GM21515 (cell line): ENCODE measurements at regions not wholly inside any gene's neighbourhood (a gene's known extent, or its start where the extent isn't known, plus 50 kb on each side); places are given as distances from the start of the nearest gene placed in this dataset.

ENCODE experiments used
- ATAC-seq: cut with Tn5 transposase; IDR thresholded peaks from one replicate; pipeline ENCODE4 v1.9.1; 2021; ENCODE audit not compliant: unreplicated experiment

DNA sequence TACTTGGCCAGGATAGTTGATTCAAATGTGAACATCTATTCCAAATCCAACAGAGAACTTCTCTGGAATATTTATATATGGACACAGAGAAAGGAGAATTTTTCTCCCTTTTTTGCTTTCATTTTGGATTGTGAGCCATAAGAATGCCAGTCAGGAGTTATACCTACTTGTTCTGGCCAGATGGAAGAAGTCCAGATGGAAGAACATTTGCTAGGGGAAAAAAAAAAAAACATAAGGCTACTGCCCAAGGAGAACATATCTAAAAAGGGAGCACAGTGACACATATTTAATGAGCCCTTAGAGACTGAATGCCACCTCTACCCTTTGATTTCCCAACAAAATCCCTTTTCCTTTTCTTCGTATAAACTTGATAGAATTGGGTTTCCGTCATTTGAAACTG lies 61.7 kb upstream of the PPP2R2B start:
- ATAC-seq = no peak

DNA sequence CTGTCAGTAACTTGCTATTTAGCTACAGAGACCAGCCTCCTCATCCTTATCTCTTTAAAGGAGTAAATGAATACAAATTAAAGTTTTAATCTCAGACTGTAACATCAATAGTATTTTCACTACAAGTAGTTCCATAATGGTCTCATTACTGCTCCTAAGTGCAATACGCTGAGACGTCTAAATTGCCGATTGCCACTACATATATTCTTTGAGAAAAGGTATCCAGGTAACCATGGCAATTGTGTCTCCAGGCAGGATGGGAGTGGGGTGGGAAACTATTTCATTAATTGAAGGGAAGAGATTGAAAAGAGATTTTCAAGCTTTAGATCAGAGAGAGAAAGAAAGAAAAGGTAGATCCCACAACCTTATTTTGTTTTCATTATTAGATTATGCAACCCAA lies 65.5 kb upstream of the PPP2R2B start:
- no peak for ATAC-seq

DNA sequence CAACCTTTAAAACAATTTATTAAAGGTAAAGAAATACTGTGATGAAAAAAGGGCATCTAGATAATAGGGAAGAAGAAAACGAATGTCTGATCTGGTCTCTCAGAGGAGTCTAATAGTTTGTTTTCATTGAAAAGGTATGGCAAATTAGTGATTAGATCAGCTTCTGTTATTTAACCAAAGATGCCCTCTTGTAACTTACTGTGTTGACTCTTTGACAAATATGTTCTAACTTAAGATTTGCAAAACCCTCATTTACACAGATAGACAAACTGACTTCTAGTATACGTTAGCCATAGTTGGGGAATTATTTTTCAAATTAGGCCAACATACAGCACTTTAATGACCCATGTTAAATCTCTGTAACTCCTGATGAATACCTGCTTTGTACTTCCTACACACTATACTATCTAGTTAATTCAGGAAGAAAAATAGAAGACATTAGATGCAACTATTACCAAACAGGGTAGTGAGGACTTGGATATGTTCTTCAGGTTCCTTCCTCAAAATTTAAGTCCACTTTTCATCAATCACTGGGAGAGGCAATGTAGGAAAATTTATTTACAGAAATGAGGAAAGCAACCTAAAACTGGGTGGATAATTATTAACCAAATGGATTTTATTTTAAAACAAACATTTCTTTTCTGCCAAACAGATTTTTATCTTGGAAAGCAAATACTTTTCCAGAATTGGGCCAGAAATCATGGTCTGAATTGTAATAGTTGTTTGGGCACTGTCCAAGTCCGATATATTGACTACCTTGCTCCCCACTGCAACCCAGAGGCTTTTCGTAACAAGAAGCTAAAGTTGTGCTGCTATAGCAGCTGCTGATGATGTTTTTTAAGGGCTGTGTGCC lies 66.4 kb upstream of the PPP2R2B start:
- no peak for ATAC-seq

DNA sequence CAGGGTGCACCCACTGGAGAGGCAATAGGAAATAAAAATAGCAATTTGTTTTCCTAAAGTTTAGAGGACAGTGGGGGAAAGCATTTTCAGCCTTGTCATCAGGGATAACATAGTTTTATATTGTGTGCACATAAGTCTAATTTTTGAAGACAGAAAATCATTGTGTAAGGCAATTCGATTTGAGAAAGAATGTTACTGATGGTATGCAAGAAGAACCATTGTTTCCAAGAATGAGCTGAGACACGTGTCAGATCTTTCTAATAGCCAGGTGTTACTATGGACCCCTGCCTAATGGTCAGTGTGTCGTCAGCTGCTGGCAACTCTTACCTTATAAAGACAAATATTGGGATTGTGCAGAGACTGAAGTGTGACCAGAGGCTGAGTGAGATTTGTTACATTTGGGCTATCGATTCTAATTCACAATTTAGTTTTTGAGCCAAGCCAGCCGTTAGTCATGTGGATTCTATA lies 67.1 kb upstream of the PPP2R2B start:
- no peak for ATAC-seq

DNA sequence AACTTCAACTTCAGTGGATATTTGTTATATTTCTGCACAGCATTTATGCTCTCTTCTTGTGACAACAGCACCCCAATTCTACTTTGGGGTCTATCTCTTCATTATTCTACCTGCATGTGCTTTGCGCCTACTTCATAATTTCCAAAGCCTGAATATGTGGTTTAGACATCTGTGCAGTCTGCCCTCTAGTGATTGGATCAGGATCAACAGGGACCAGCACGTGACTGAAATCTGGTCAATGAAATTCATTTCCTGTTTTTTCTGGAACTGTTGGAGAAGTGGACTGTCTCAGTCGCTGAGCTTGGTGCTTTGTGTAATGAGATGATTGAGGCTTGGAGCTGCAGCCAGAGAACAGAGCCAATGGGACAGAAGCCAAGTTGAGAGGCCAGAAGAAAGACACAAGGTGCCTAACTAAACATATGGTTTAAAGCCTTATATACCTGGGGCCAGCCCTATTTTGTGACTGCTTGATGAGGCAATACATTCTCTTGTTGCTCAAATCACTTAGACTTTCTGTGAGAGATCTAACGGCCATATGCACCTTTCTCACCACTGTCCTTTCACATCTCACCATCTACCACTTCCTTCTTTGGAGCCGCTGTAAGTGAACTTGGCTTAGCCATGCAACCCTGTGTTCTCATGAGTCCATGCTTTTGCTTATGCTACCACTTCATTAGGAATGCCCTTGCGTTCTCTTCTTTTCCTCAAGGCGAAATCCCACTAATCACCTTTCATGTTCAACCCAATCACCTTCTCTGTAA lies 68.8 kb upstream of the PPP2R2B start:
- ATAC-seq = no peak

DNA sequence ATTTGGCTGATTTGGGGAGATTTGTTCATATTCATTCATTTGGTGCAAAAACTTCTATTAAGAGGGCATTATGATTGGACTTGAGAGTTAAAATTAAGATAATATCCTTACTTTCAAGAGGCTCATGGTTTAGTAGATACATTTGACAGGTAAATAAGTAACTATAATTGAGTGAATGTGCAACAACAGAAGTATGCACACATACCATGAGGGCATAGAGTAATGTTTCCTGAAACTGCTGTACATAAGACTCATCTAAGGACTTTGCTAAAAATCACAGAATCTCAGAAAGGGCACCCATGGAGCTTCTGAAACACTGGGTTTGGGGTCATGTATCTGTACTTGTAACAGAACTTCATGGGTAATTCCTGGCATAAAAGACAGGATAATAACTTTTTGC lies 70.1 kb upstream of the PPP2R2B start:
- ATAC-seq = no peak

DNA sequence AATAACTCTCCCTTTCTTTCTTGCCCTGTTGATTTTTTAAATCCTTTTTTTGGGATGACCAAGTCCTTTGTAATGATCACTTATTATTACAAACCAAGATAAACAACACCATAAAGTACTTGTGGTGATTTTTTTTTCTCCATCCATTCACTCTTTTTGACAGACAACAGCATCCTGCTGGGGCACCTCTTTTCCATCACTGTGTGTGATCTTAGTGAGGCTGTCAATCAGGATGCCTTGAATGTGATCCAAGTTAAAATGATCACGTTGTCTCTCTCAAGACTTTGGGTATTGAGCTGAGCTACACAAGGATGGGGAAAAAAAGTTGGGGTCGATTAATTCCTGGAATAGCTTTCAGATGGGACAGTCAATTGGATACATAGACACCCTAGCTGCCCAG lies 73.6 kb upstream of the PPP2R2B start:
- no peak for ATAC-seq

DNA sequence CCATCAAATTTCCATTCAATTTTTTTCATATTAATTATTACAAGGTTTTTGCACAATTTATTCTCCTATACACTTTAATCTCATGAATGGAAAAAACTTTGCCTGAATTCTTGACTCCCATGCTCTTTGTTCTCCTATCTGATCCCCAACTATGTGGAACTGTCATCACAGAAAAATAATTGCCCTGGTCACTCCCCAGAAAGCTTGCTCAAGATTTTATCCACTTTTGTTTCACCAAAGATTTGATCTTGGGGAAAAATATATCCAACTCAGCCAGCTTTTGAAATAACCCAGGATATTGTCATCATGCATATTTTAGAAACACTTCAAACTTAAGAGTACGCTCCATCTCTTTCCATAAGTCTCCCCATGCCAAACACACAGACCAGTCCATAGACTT lies 77.7 kb upstream of the PPP2R2B start:
- ATAC-seq = no peak

DNA sequence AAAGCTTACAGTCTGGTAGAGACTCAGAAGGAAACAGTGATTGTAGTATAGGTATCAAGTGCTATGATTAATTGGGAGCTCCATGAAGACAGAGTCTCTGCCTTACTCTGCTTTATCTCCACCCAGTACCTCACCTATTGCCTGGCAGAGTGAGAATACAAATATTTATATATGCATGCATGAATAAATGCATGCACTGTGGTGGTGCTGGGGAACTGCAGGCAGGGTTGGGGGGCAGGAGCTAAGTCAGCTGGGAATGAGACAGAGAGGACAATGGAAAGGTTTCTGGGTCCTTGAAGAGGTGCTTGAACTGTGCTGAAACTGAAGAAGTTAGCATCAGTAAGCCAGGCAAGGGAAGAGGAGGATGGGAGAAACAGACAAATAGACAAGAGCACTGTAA lies 80.8 kb upstream of the PPP2R2B start:
- no peak for ATAC-seq

DNA sequence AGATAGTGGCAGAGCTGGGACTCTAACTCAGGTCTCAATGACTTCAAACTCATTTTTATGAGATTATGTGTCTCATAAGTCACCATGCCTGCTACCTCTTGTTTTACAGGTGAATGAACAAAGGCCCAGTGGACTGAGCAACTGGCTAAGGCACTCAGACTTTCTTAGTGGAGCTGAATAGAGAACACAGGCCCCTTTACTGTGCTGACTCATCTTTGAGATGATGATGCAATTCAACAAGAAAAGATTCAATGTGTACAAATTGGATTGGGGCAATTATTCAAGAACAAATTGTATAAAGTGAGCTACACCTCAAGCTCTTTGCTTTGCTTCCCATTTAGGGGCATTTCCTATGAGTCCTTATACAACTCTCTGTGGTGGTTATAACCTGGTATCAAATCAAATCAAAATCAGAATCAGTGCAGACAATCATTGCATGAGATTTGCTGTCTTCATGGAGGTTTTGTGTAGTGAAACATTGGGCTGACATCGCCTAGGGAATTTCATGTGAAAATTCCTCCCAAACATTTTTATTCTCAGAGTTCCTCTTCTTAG lies 84.3 kb upstream of the PPP2R2B start:
- ATAC-seq = no peak

DNA sequence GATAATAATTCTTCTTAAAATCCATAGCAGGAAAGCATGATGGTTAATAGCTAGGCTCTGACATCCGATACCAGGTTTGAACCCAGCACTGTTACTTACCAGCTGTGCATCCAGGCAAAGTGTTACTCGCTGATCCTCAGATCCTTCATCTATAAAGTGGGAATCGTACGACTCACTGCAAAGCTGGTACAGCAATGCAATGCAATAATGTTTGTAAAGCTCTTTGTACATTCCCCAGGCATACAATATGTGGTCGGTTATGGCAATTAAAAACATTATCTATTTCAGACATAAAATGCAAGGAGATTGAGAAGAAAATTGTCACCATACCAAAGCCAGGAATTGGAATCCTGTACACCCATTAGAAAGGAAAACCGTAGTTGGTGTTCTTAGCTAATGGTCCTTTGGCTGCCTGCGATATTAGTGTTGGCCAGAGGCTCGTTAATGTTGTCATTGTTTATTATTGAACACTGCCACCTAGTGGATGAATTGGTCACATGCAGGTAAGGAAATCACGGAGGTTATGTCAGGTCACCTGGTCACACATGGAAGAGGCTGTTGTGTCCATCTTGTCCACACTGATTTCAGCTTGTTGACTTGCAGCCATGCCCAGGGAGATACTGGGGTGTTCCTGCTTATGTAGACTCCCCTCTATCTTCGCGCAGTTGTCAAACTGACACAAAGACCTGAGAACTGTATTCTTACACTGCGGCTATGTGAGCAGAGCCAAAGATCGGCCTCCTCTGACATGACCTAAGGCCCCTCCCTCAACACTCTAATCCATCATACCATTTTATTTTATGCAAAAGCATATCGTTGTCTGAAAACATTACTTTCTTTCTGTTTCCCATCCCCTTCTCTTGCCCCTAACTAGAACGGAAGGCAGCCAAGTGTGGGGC lies 87.5 kb upstream of the PPP2R2B start:
- ATAC-seq = peak; percentile 96

DNA sequence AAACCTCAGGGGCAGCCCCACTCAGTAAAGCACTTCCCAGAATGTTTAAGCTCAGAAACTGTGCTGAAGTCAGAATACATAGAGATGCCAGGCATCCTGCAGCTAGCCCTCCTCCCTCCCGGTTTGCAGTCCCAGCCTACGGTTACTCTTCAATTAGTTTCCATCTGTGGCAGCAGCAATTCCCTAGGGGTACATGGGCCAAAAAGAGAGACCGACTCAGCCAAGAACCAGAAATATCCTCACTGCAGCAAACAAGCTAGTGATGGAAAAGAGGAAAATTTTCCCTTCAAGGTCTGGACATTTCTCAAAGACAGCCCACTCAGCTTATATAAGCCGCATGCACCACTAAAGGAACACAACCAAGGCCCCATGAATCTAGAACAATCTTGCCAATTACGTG lies 89.1 kb upstream of the PPP2R2B start:
- ATAC-seq = no peak

DNA sequence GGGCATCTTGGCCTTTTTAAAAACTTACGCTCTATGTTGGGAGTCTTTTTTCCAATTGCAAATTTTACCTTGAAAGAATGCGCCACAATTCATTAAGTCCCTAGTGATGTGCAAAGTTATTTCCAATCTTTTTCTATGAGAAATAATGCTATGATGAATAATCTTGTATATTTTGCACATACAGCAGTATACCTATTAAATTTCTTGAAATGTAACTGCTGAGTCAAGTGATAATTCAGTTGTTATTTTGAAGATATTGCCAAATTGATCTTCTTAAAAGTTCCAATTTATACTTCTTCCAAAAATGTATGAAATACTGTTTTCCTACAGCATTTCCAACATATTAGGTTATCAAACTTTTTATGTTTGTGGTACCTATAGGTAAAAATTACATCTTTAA lies 92.8 kb upstream of the PPP2R2B start:
- no peak for ATAC-seq

DNA sequence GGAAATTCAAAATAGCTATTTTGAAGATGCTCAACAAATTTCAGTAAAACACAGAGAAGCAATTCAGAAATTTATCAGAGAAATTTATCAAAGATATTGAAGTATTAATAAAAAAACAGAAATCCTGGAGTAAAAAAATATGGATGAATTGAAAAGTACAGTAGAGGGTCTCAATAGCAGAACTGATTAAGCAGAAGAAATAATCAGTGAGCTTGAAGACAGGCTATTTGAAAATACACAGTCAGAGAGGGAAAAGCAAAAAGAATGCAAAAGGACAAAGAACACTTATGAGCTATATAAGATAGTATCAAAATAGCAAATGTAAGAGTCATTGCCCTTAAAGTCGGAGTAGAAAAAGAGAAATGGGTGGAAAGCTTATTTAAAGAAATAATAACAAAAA lies 107.9 kb upstream of the PPP2R2B start:
- ATAC-seq = no peak

DNA sequence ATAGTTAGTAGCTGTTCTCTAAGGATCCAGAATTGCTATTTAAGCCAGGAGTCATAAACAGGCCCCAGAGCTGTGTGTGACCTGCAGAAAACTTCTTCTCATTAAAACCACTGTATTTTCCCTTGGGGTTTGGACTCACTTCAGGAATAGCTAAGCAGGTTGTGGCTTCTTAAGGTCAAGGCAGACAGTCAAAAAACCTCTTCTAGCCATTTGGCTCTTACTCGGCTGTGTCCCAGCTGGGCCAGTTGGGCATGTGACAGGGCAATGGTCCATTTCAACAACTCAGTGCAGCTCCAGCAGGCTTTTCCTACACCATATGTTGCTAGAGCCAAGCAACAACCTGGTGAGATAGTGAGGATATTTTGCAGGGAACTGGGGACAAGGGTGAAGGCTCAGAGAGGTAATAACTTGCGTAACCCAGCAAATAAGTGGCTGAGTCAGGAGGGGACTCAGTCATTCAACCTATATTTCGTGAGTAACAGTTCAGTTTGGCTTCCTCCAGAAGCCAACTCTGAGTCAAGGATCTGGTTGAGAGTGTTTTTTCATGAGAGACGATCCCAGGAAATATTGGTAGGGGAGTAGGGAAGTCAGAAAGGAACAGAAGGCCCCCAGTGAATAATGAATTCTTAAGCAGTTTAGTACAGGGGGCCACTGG lies 115.4 kb upstream of the PPP2R2B start:
- no peak for ATAC-seq

DNA sequence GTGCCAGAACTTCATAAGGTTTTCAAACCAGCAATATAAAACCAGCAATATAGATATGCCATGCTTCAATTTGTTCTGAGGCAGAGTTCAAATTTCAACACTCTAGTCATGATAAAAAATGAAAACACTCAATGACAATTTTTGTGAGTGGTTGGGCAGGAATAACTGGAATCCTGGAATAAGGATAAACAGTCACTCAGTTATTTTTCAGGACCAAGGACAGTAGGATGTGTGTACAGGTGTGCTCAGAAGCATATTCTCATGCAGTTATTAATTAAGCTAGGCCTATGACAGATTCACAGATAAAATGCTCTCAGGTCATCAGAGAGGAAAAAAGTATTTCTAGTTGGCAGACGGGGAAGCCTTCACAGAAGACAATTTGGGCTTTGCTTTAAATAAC lies 117.3 kb upstream of the PPP2R2B start:
- ATAC-seq = no peak

DNA sequence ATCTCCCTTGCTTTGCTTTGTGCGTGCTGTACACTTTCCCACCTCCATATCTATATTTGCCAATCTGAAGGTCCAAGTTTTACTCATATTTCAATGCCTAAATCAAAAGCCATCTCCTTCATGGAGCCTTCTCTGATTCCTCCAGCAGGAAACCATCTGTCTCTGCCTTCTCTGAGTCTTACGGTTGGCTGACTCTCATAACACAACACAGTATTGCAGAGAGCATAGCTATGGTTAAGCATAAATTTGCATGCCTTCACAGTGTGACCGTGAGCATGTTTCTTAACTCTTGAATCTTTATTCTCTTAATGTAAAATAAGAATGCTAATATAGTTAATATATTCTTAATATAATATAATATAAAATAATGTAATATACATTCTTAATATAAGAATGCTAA lies 136.8 kb upstream of the PPP2R2B start:
- no peak for ATAC-seq

DNA sequence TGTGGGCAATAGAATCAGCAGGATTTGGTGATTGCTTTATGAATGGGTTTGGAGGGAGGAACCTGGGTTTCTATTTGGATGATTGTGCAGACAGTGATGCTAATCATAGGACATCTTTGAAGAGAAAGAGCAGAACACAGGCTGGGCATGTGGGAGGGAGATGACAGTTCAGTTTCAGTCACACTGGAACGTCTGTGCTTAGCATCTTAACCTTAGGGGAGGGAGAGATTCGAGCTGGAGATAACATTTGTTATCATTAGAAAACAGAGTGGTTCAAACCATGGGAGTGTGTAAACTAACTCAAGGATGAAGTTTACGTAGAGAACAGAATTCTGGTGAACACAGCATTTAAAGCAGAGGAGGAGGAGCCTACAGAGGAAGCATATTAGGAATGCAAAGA lies 138.6 kb upstream of the PPP2R2B start:
- ATAC-seq = no peak

DNA sequence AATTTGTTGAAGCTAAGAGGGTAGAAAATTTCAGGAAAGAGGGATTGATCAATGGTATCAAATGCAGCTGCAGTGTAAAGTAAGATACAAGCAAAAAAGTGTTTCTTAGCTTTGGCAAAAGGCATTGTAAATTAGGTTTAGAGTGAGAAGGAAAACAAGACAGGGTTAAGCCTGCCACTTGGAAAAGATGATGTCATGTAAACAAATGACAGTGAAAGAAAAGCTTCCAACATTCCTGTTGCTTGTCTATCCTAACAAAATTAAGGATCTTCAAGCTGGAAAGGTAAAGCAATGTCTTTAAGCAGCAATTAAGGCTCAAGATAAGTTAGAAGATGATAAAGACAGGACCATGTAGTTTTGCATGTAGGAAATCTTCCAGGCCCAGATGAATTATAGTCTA lies 139.1 kb upstream of the PPP2R2B start:
- ATAC-seq = no peak

DNA sequence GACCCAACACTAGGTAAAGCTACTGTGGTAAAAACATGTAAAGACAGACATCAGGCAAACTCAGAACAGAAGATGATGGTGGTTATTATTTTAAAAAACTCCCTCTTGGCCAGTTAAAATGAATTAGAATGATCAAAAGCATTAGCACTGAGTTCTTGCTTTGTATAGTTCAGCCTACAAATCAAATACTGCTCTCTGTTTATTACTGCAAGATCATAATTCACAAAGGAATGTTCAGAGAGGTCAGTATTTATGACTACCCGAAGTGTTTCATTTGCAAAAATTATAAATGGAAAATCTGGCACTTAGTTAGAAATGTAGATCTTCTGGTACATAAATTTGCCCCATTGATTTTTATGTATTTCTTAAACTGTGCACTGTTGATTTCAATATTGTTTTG lies 140.3 kb upstream of the PPP2R2B start:
- ATAC-seq = no peak
